GM21390 (cell line): ENCODE measurements at regions not wholly inside any gene's neighbourhood (a gene's known extent, or its start where the extent isn't known, plus 50 kb on each side); places are given as distances from the start of the nearest gene placed in this dataset.
"Not testable (repeated sequence)": the region's sequence is repeated elsewhere in the genome, so short reads cannot be mapped to it uniquely, and the experiment has no call there.

Source experiments
- ATAC-seq: cut with Tn5 transposase; IDR thresholded peaks from one replicate; pipeline ENCODE4 v1.9.1; 2021; ENCODE audit not compliant: unreplicated experiment

GRCh38 chr5:152118676-152119470, 194.2 kb upstream of the GLRA1 start:
- no peak for ATAC-seq

- no peak for ATAC-seq
Observed at GRCh38 chr5:152116934-152117333, 192.3 kb upstream of the GLRA1 start.

- ATAC-seq: peak; percentile 46
Observed at GRCh38 chr5:152113401-152113800, 188.8 kb upstream of the GLRA1 start.

GRCh38 chr5:152107220-152107619, 182.6 kb upstream of the GLRA1 start:
- ATAC-seq: no peak

DNA sequence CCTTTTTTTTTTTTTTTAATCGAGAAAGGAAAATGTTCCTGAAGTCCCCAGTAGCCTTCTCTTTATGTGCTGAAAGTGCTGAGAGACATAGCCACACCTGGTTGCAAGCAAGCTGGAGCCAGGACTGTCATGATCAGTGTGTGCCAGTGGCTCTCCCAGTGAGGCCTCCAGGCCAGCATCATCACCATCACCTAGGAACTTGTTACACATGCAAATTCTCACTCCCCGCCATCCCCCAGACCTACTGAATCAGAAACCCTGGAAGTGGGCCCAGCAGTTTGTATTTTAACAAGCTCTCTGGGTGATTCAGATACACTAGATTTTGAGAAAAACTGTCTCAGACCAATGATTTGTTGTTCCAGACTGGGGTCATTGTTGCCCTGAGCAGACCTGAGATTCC, 181.9 kb upstream of the GLRA1 start:
- ATAC-seq: no peak

- no peak for ATAC-seq
Observed at GRCh38 chr5:152105085-152105484, 180.4 kb upstream of the GLRA1 start.

- ATAC-seq: no peak
Observed at GRCh38 chr5:152104211-152104610, 179.6 kb upstream of the GLRA1 start.

- ATAC-seq: not testable (repeated sequence)
Observed at GRCh38 chr5:152102908-152103307, 178.3 kb upstream of the GLRA1 start.

GRCh38 chr5:152102057-152102456, 177.4 kb upstream of the GLRA1 start:
- no peak for ATAC-seq

DNA sequence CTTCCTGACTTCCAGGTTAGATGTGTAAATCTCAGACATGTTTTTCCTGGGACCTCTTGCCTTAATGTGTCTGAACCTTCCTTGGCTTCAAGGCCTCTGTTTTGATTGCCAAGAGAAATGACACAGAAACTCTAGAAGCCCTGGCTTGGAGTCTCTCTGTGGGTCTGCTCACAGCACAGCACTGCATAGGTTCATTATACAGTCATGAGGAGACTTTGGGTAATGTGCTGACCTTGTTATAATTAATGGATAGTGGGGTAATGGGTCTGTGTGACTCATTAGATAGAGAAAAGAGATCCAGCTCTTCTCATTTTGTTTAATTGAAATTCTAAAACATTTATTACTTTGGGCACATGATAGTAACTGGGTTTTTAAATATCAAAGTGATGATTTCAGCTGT, 175.8 kb upstream of the GLRA1 start:
- no peak for ATAC-seq

GRCh38 chr5:152097128-152097527, 172.5 kb upstream of the GLRA1 start:
- ATAC-seq: peak; percentile 43

GRCh38 chr5:152094716-152095115, 170.1 kb upstream of the GLRA1 start:
- ATAC-seq: no peak

GRCh38 chr5:152094060-152094459, 169.4 kb upstream of the GLRA1 start:
- ATAC-seq: no peak

GRCh38 chr5:152092580-152092979, 167.9 kb upstream of the GLRA1 start:
- ATAC-seq: no peak

- no peak for ATAC-seq
Observed at GRCh38 chr5:152089644-152090043, 165.0 kb upstream of the GLRA1 start.

DNA sequence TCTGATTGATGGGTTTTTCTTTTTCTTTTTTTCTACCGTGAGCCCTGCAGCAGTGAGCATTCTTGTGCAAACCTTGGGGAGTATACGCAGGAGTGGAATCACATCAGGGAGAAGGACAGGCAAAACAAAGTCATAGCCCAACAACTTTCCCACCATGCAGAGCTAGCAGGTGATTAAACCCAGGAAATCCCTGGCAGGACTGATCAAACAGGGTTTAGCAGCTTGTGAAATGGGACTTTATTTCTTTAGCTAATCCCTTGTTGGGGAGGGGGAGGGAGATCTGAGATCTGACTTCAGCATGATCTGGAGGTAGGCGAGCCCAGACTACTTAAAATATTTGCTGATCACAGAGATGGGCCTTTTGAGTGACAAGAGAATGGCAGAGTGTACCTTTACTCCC, 162.0 kb upstream of the GLRA1 start:
- ATAC-seq: no peak

DNA sequence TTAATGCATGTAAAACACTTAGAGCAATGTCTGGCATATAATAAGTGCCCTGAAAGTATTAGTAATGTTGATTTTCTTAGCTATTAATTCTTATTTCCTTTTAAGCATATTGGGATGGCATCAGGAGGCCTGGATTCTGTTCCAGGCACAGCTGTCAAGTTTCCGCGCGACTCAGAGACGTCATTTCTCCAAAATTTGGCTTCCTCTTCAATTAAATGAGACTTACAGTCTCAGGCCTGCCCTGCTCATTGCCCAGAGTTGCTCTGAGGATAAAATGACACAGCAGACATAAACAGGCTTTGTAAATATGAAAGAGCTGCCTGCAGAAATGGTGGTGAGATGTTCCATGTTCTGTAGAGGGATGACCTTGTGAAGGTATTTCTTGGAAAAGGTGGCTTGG, 159.8 kb upstream of the GLRA1 start:
- no peak for ATAC-seq

DNA sequence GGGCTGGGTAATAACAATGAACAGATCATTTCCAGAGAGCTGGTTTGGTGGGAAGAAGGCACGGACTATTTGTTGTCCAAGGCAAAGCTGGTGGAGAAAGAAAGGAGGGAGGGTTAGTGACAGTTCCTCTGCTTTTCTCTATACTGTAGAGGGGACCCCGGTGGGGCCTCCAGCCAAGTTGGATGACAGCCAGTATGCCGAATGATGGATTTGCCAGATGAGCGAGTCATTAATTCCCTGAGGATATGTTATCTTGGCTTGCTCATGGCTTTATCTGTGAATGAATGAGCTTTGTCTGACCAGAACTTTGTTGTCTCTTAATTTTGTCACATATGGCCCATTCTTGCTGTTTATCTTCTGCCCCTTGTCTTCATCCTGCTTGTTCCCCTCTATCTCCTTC, 158.6 kb upstream of the GLRA1 start:
- no peak for ATAC-seq

- ATAC-seq: no peak
Observed at GRCh38 chr5:152072091-152072490, 147.4 kb upstream of the GLRA1 start.

- ATAC-seq: no peak
Observed at GRCh38 chr5:152070591-152070990, 145.9 kb upstream of the GLRA1 start.

GRCh38 chr5:152066784-152067183, 142.1 kb upstream of the GLRA1 start:
- ATAC-seq: no peak

- no peak for ATAC-seq
Observed at GRCh38 chr5:152063004-152063403, 138.4 kb upstream of the GLRA1 start.

GRCh38 chr5:152061095-152061494, 136.4 kb upstream of the GLRA1 start:
- ATAC-seq: no peak
